Mesenchymal stem cell (in vitro differentiated cells and primary cell): ENCODE measurements at regions not wholly inside any gene's neighbourhood (a gene's known extent, or its start where the extent isn't known, plus 50 kb on each side); places are given as distances from the start of the nearest gene placed in this dataset.

Experiments
- DNase-seq: peaks from one replicate; pipeline ENCODE4 v3.0.0-alpha.2; 2013
- H2AFZ ChIP-seq: one replicate; pipeline ENCODE4 v1.6.1; 2013; ENCODE audit warnings: low read depth, mild to moderate bottlenecking, control low read depth, inconsistent platforms, low read length, moderate library complexity
- H2AK5ac ChIP-seq: 2 replicates; pipeline ENCODE4 v1.6.1; 2013; ENCODE audit warnings: low read length, moderate library complexity, mild to moderate bottlenecking, inconsistent platforms; ENCODE audit not compliant: severe bottlenecking
- H2BK120ac ChIP-seq: one replicate; pipeline ENCODE4 v1.6.1; 2013; ENCODE audit warnings: low read depth, mild to moderate bottlenecking, inconsistent platforms, low read length, moderate library complexity
- H2BK12ac ChIP-seq, 2 experiments: one replicate each; pipeline ENCODE4 v1.6.1; 2013; ENCODE audit warnings: inconsistent platforms in 2 of 2, low read length in 2 of 2, mild to moderate bottlenecking in 2 of 2, moderate library complexity in 2 of 2, control low read depth in 1 of 2
- H2BK15ac ChIP-seq: one replicate; pipeline ENCODE4 v1.6.1; 2013; ENCODE audit warnings: mild to moderate bottlenecking, low read depth, inconsistent platforms; ENCODE audit not compliant: poor library complexity, severe bottlenecking
- H2BK5ac ChIP-seq: 2 replicates; pipeline ENCODE4 v1.6.1; 2013; ENCODE audit warnings: low read depth, mild to moderate bottlenecking, low read length, control low read depth, inconsistent platforms; ENCODE audit not compliant: poor library complexity, severe bottlenecking
- H3K14ac ChIP-seq, 2 experiments: one replicate each; pipeline ENCODE4 v1.6.1; 2013; ENCODE audit warnings: inconsistent platforms in 2 of 2, low read length in 2 of 2, control low read depth in 1 of 2, mild to moderate bottlenecking in 1 of 2, moderate library complexity in 1 of 2
- H3K18ac ChIP-seq, 2 experiments: one replicate each; pipeline ENCODE4 v1.6.1; 2013; ENCODE audit warnings: inconsistent platforms in 2 of 2, low read length in 2 of 2, control low read depth in 1 of 2, low read depth in 1 of 2, mild to moderate bottlenecking in 1 of 2
- H3K23ac ChIP-seq, 2 experiments: one replicate each; pipeline ENCODE4 v1.6.1; 2013; ENCODE audit warnings: inconsistent platforms in 2 of 2, low read length in 2 of 2, mild to moderate bottlenecking in 2 of 2, moderate library complexity in 2 of 2, control low read depth in 1 of 2
- H3K27ac ChIP-seq: 2 replicates; pipeline ENCODE4 v1.5.1; 2013; ENCODE audit warnings: mild to moderate bottlenecking, moderate library complexity, low read length, control low read depth, inconsistent platforms; ENCODE audit not compliant: poor library complexity, severe bottlenecking
- H3K27me3 ChIP-seq, 2 experiments: 2 replicates each; pipeline versions ENCODE4 v1.6.1 to v1.7.0; 2013; ENCODE audit warnings: low read length in 2 of 2, mild to moderate bottlenecking in 2 of 2, moderate library complexity in 2 of 2, control low read depth in 1 of 2, inconsistent platforms in 1 of 2; ENCODE audit not compliant: control insufficient read depth in 1 of 2, insufficient read depth in 1 of 2
- H3K36me3 ChIP-seq, 2 experiments: 2 replicates each; pipeline versions ENCODE4 v1.6.1 to v1.7.0; 2013; ENCODE audit warnings: low read length in 2 of 2, control low read depth in 1 of 2, inconsistent platforms in 1 of 2, low read depth in 1 of 2, mild to moderate bottlenecking in 1 of 2; ENCODE audit not compliant: insufficient read depth in 2 of 2, control insufficient read depth in 1 of 2
- H3K4ac ChIP-seq, 2 experiments: one replicate each; pipeline ENCODE4 v1.6.1; 2013; ENCODE audit warnings: inconsistent platforms in 2 of 2, low read length in 2 of 2, mild to moderate bottlenecking in 2 of 2, moderate library complexity in 2 of 2, control low read depth in 1 of 2, low read depth in 1 of 2
- H3K4me1 ChIP-seq: 2 replicates; pipeline ENCODE4 v1.6.1; 2013; ENCODE audit warnings: low read depth, low read length, control low read depth; ENCODE audit not compliant: control insufficient read depth, insufficient read depth
- H3K4me2 ChIP-seq: 2 replicates; pipeline ENCODE4 v1.6.1; 2013; ENCODE audit warnings: low read length, mild to moderate bottlenecking, inconsistent platforms; ENCODE audit not compliant: poor library complexity, severe bottlenecking
- H3K4me3 ChIP-seq, 2 experiments: 2 replicates each; pipeline versions ENCODE4 v1.5.1 to v1.7.0; 2013; ENCODE audit warnings: low read length in 2 of 2, mild to moderate bottlenecking in 2 of 2, control low read depth in 1 of 2, low read depth in 1 of 2; ENCODE audit not compliant: insufficient read depth in 1 of 2
- H3K79me1 ChIP-seq: replicated peaks from 2 replicates; pipeline ENCODE4 v1.6.1; 2013; ENCODE audit warnings: mild to moderate bottlenecking, control low read depth, low read length, inconsistent platforms; ENCODE audit not compliant: poor library complexity, severe bottlenecking
- H3K9ac ChIP-seq: 2 replicates; pipeline ENCODE4 v1.7.0; 2013; ENCODE audit warnings: mild to moderate bottlenecking, low read length, moderate library complexity
- H3K9me3 ChIP-seq: 2 replicates; pipeline ENCODE4 v1.7.0; 2013; ENCODE audit warnings: mild to moderate bottlenecking, low read length; ENCODE audit not compliant: control insufficient read depth
- H4K8ac ChIP-seq: one replicate; pipeline ENCODE4 v1.6.1; 2013; ENCODE audit warnings: inconsistent platforms, mild to moderate bottlenecking, low read length, moderate library complexity
- H4K91ac ChIP-seq: one replicate; pipeline ENCODE4 v1.6.1; 2013; ENCODE audit warnings: mild to moderate bottlenecking, low read length, inconsistent platforms
- WGBS: methylation state at CpG from one replicate; pipeline ENCODE4 v1.1.7; 2013; ENCODE audit warnings: mixed read lengths; 5-methylcytosine and 5-hydroxymethylcytosine counted together

- Histone ChIP-seq H3K79me1 (no peaks in the 10 kb centered on the region), H3K4me3 (no peak overlapping the region), H3K9me3 (peaks cover 14% of the 10 kb centered on the region), H3K18ac (no peak overlapping the region), H2AFZ (no peak overlapping the region), H2BK15ac (no peak overlapping the region), H4K8ac (no peak overlapping the region), H3K36me3 (no peaks in the 10 kb centered on the region), H2AK5ac (no peak overlapping the region), H2BK5ac (no peak overlapping the region), H3K4me1 (peaks cover 3% of the 10 kb centered on the region), H3K27me3 (no peaks in the 10 kb centered on the region), H2BK12ac (no peak overlapping the region), H3K27ac (no peak overlapping the region), H2BK120ac (no peak overlapping the region), H3K14ac (no peak overlapping the region), H3K4ac (no peak overlapping the region), H3K9ac (no peak overlapping the region), H3K4me2 (no peak overlapping the region), H3K23ac (no peak overlapping the region), H4K91ac (no peak overlapping the region)
- 91% methylated on average over 5 of the region's 5 CpGs for WGBS
- no peak for DNase-seq
Observed at GRCh38 chr2:42888321-42889245, 96.2 kb upstream of the HAAO start.

GRCh38 chr2:42886921-42887320, 94.5 kb upstream of the HAAO start:
- H2BK12ac ChIP-seq: no peak overlapping the region
- no peak overlapping the region for H4K91ac ChIP-seq
- H3K4me1 ChIP-seq: peaks cover 3% of the 10 kb centered on the region
- no peaks in the 10 kb centered on the region for H3K79me1 ChIP-seq
- no peak overlapping the region for H2AK5ac ChIP-seq
- H3K14ac ChIP-seq: no peak overlapping the region
- H2AFZ ChIP-seq: no peak overlapping the region
- H3K4me3 ChIP-seq: no peak overlapping the region
- no peak overlapping the region for H3K4ac ChIP-seq
- no peaks in the 10 kb centered on the region for H3K36me3 ChIP-seq
- H2BK5ac ChIP-seq: no peak overlapping the region
- no peak overlapping the region for H2BK120ac ChIP-seq
- no peak overlapping the region for H3K18ac ChIP-seq
- no peak overlapping the region for H4K8ac ChIP-seq
- H3K27ac ChIP-seq: no peak overlapping the region
- H3K4me2 ChIP-seq: no peak overlapping the region
- no peaks in the 10 kb centered on the region for H3K27me3 ChIP-seq
- no peak overlapping the region for H3K23ac ChIP-seq
- H2BK15ac ChIP-seq: peak overlapping the region; percentile 21
- DNase-seq: no peak
- H3K9me3 ChIP-seq: peaks cover 14% of the 10 kb centered on the region
- 92% methylated on average over 6 of the region's 7 CpGs for WGBS
- no peak overlapping the region for H3K9ac ChIP-seq

GRCh38 chr2:42882756-42883155, 90.4 kb upstream of the HAAO start:
- Histone ChIP-seq H3K9ac (no peak overlapping the region), H3K14ac (no peak overlapping the region), H2BK120ac (no peak overlapping the region), H2BK15ac (no peak overlapping the region), H2BK5ac (no peak overlapping the region), H3K4me1 (peaks cover 6% of the 10 kb centered on the region), H3K4ac (no peak overlapping the region), H3K18ac (no peak overlapping the region), H2AFZ (no peak overlapping the region), H3K27ac (no peak overlapping the region), H3K4me3 (no peak overlapping the region), H3K27me3 (no peaks in the 10 kb centered on the region), H3K4me2 (no peak overlapping the region), H3K79me1 (no peaks in the 10 kb centered on the region), H4K91ac (no peak overlapping the region), H2AK5ac (no peak overlapping the region), H3K23ac (no peak overlapping the region), H3K9me3 (no peaks in the 10 kb centered on the region), H4K8ac (no peak overlapping the region), H3K36me3 (no peaks in the 10 kb centered on the region), H2BK12ac (no peak overlapping the region)
- WGBS: 100% methylated on average over 1 of the region's 1 CpG
- no peak for DNase-seq

GRCh38 chr2:42881732-42882131, 89.3 kb upstream of the HAAO start:
- Histone ChIP-seq H3K4ac (no peak overlapping the region), H2BK5ac (no peak overlapping the region), H3K27me3 (no peaks in the 10 kb centered on the region), H3K23ac (no peak overlapping the region), H2BK15ac (no peak overlapping the region), H2BK120ac (no peak overlapping the region), H3K4me3 (no peak overlapping the region), H3K9me3 (no peaks in the 10 kb centered on the region), H3K9ac (no peak overlapping the region), H3K4me2 (no peak overlapping the region), H3K14ac (no peak overlapping the region), H4K91ac (no peak overlapping the region), H3K18ac (no peak overlapping the region), H3K4me1 (peaks cover 4% of the 10 kb centered on the region), H2AK5ac (no peak overlapping the region), H3K79me1 (no peaks in the 10 kb centered on the region), H3K36me3 (no peaks in the 10 kb centered on the region), H3K27ac (no peak overlapping the region), H4K8ac (no peak overlapping the region), H2AFZ (no peak overlapping the region), H2BK12ac (no peak overlapping the region)
- 89% methylated on average over 1 of the region's 1 CpG for WGBS
- DNase-seq: no peak
